A549 (cell line): ENCODE measurements at regions not wholly inside any gene's neighbourhood (a gene's known extent, or its start where the extent isn't known, plus 50 kb on each side); places are given as distances from the start of the nearest gene placed in this dataset.
A peak's percentile ranks its signal among the peaks of the same experiment; 100 is the strongest.

Experiments
- ATAC-seq, 2 experiments: fragments of 200-7000 bp in 1 of 2; fragments of >200 bp in 1 of 2; cut with Nextera tagmentation in 1 of 2; cut with Tn5 transposase in 1 of 2; 3 replicates each; pipeline versions ENCODE4 v1.8.0 to v1.9.1; 2018 to 2020; ENCODE audit warnings: mild to moderate bottlenecking in 1 of 2, moderate library complexity in 1 of 2
- CTCF ChIA-PET: fragments of 300-600 bp; sonication (Branson Sonifier 250); formaldehyde crosslinking; extraction: SDS; loops from one replicate; lab custom pipeline; 2021; ENCODE audit warnings: antibody characterized with exemption, inconsistent platforms; lab: Yijun Ruan, JAX
- POLR2A ChIA-PET: fragments of 350-600 bp; formaldehyde crosslinking; extraction: SDS; loops from one replicate; lab custom pipeline; 2021; ENCODE audit warnings: antibody characterized with exemption, inconsistent platforms; lab: Yijun Ruan, JAX
- DNase-seq, 2 experiments: peaks; one replicate each; pipeline versions ENCODE4 v3.0.0 to v3.0.0-alpha.2; 2011 to 2016; ENCODE audit warnings: low read depth in 1 of 2, low spot score in 1 of 2
- FAIRE-seq: peaks from 2 replicates; lab custom pipeline; 2011; peaks lifted over from hg19 to GRCh38; lab: Jason Lieb, UNC
- H3K27ac ChIP-seq, 2 experiments: fragments of >200 bp; sonication (Bioruptor Twin); formaldehyde crosslinking; 3 replicates each; pipeline ENCODE4 v1.5.1; 2016 to 2017
- H3K4me1 ChIP-seq: fragments of >200 bp; sonication (Bioruptor Twin); formaldehyde crosslinking; 3 replicates; pipeline ENCODE4 v1.6.1; 2016
- H3K4me2 ChIP-seq: fragments of >200 bp; sonication (Bioruptor Twin); formaldehyde crosslinking; 3 replicates; pipeline ENCODE4 v1.6.1; 2016
- H3K4me3 ChIP-seq: fragments of >200 bp; sonication (Bioruptor Twin); formaldehyde crosslinking; 3 replicates; pipeline ENCODE4 v1.5.1; 2016
- H3K9me3 ChIP-seq: fragments of >200 bp; sonication (Bioruptor Twin); formaldehyde crosslinking; 3 replicates; pipeline ENCODE4 v1.6.1; 2016
- BCL3 ChIP-seq: fragments of >200 bp; sonication (Bioruptor Twin); formaldehyde crosslinking; IDR thresholded peaks from 3 replicates; pipeline ENCODE4 v1.6.1; 2016
- CBX8 ChIP-seq: fragments of 200-600 bp; sonication (generic); IDR thresholded peaks from 2 replicates; pipeline ENCODE4 v1.6.1; 2016
- CEBPB ChIP-seq, 2 experiments: fragments of >200 bp in 1 of 2; sonication (Bioruptor Twin) in 1 of 2; formaldehyde crosslinking in 1 of 2; IDR thresholded peaks; 2 replicates each; pipeline ENCODE4 v1.6.1; 2012 to 2016
- CTCF ChIP-seq: fragments of >200 bp; sonication (Bioruptor Twin); formaldehyde crosslinking; IDR thresholded peaks from 3 replicates; pipeline ENCODE4 v1.5.1; 2016
- ELK1 ChIP-seq: fragments of 150-350 bp; IDR thresholded peaks from 2 replicates; pipeline ENCODE4 v1.6.1; 2014; ENCODE audit warnings: low read depth, mild to moderate bottlenecking, low read length
- EP300 ChIP-seq, 2 experiments: fragments of >200 bp; sonication (Bioruptor Twin); formaldehyde crosslinking; IDR thresholded peaks; 2 replicates in 1 of 2; 3 replicates in 1 of 2; pipeline ENCODE4 v1.6.1; 2016 to 2017
- FOSL2 ChIP-seq, 2 experiments: fragments of 450-650 bp in 1 of 2; fragments of >200 bp in 1 of 2; sonication (Bioruptor Twin) in 1 of 2; formaldehyde crosslinking; IDR thresholded peaks; 2 replicates each; pipeline versions ENCODE4 v1.5.0 to v1.6.1; 2016 to 2020; ENCODE audit warnings: mild to moderate bottlenecking in 1 of 2, moderate library complexity in 1 of 2
- FOXS1 ChIP-seq: fragments of 250-450 bp; sonication (Bioruptor Pico); IDR thresholded peaks from 2 replicates; pipeline ENCODE4 v1.5.0; 2020; ENCODE audit warnings: mild to moderate bottlenecking, moderate library complexity
- GATA3 ChIP-seq: IDR thresholded peaks from 2 replicates; pipeline ENCODE4 v1.6.1; 2012; ENCODE audit warnings: borderline replicate concordance
- HES2 ChIP-seq: fragments of >200 bp; sonication (Bioruptor Twin); formaldehyde crosslinking; IDR thresholded peaks from 2 replicates; pipeline ENCODE4 v1.6.1; 2016
- HOXB13 ChIP-seq: fragments of 250-450 bp; sonication (Bioruptor Pico); IDR thresholded peaks from 2 replicates; pipeline ENCODE4 v1.5.0; 2020; ENCODE audit warnings: low read depth, mild to moderate bottlenecking, moderate library complexity
- HOXB5 ChIP-seq: fragments of 250-450 bp; sonication (Bioruptor Pico); IDR thresholded peaks from 2 replicates; pipeline ENCODE4 v1.5.0; 2020; ENCODE audit warnings: mild to moderate bottlenecking, moderate library complexity
- JUN ChIP-seq, 2 experiments: fragments of >200 bp; sonication (Bioruptor Twin); formaldehyde crosslinking; IDR thresholded peaks; 2 replicates in 1 of 2; 3 replicates in 1 of 2; pipeline ENCODE4 v1.6.1; 2016 to 2017
- JUNB ChIP-seq: fragments of >200 bp; sonication (Bioruptor Twin); formaldehyde crosslinking; IDR thresholded peaks from 2 replicates; pipeline ENCODE4 v1.6.1; 2016
- KDM1A ChIP-seq: fragments of 200-600 bp; sonication (generic); IDR thresholded peaks from 2 replicates; pipeline ENCODE4 v1.6.1; 2016; ENCODE audit warnings: low read depth, mild to moderate bottlenecking
- MAFK ChIP-seq: fragments of 450-650 bp; IDR thresholded peaks from 2 replicates; pipeline ENCODE4 v1.6.1; 2014; ENCODE audit not compliant: partially characterized antibody
- MAX ChIP-seq: IDR thresholded peaks from 2 replicates; pipeline ENCODE4 v1.6.1; 2012
- MYC ChIP-seq: IDR thresholded peaks from 2 replicates; pipeline ENCODE4 v1.6.1; 2012; ENCODE audit warnings: mild to moderate bottlenecking, inconsistent platforms, low read length, improper control_type of control experiment, borderline replicate concordance
- NR3C1 ChIP-seq: fragments of >200 bp; sonication (Bioruptor Twin); formaldehyde crosslinking; IDR thresholded peaks from 3 replicates; pipeline ENCODE4 v1.6.1; 2017
- RAD21 ChIP-seq, 2 experiments: fragments of >200 bp in 1 of 2; sonication (Bioruptor Twin) in 1 of 2; formaldehyde crosslinking in 1 of 2; IDR thresholded peaks in 1 of 2; conservative IDR thresholded peaks in 1 of 2; 2 replicates in 1 of 2; 3 replicates in 1 of 2; pipeline ENCODE4 v1.6.1; 2012 to 2018; ENCODE audit warnings: inconsistent platforms in 1 of 2
- RCOR1 ChIP-seq: fragments of 150-350 bp; IDR thresholded peaks from 2 replicates; pipeline ENCODE4 v1.6.1; 2014; ENCODE audit warnings: antibody characterized with exemption, low read length, low read depth
- SMC3 ChIP-seq: fragments of >200 bp; sonication (Bioruptor Twin); formaldehyde crosslinking; IDR thresholded peaks from 3 replicates; pipeline ENCODE4 v1.6.1; 2018; ENCODE audit warnings: inconsistent platforms
- SREBF2 ChIP-seq: fragments of 450-650 bp; IDR thresholded peaks from 2 replicates; pipeline ENCODE4 v1.6.1; 2014; ENCODE audit warnings: mild to moderate bottlenecking, moderate library complexity
- USF2 ChIP-seq: fragments of 450-650 bp; IDR thresholded peaks from 2 replicates; pipeline ENCODE4 v1.6.1; 2014; ENCODE audit warnings: antibody characterized with exemption
- WGBS: methylation state at CpG from one replicate; pipeline ENCODE4 v1.1.6; 2017; ENCODE audit errors: missing lambda C conversion rate; 5-methylcytosine and 5-hydroxymethylcytosine counted together

- no peaks in the 10 kb centered on the region for H3K9me3 ChIP-seq
- POLR2A ChIA-PET, result interaction anchor here (1.2 to 1.5 kb wide), 2 partner anchors 11 to 186 kb away, joined by 4 to 10 read pairs; partner anchors contain the start of gene ATP2B1
- CTCF ChIA-PET, result interaction anchor here (0.7 kb wide), 1 partner anchor 355 kb away, joined by 3 read pairs; no protein-coding TSS in a partner anchor
- H3K4me3 ChIP-seq, result no peak overlapping the region
- peak overlapping the region; percentile 72 to 76 for H3K27ac ChIP-seq
- no peak for DNase-seq
- no peak for TF ChIP-seq SREBF2
- no peak for TF ChIP-seq HOXB5 (CRISPR knock-in tag)
- no peak for TF ChIP-seq MYC
- no peak for TF ChIP-seq SMC3
- no peak for TF ChIP-seq RAD21 (conservative IDR thresholded peaks at IDR 0.05 in 1 of 2, IDR thresholded peaks at IDR 0.05 in 1 of 2)
- TF ChIP-seq KDM1A, result no peak
- TF ChIP-seq CBX8, result no peak
- TF ChIP-seq MAFK, result no peak
- no peak for TF ChIP-seq USF2
- no peak for TF ChIP-seq ELK1
- TF ChIP-seq FOXS1, result no peak
- TF ChIP-seq HES2, result no peak
- no peak for TF ChIP-seq NR3C1
- no peak for TF ChIP-seq HOXB13 (CRISPR knock-in tag)
- TF ChIP-seq RCOR1, result no peak
- H3K4me1 ChIP-seq, result peaks cover 24% of the 10 kb centered on the region
- 81% methylated on average over 5 of the region's 5 CpGs for WGBS
- FAIRE-seq, result no peak
- H3K4me2 ChIP-seq, result peak overlapping the region; percentile 49
- ATAC-seq, result no peak
Measured at GRCh38 chr12:89895101-89895500, 186.5 kb upstream of the ATP2B1 start.

GRCh38 chr12:89893972-89894706, 185.5 kb upstream of the ATP2B1 start:
- ChIA-PET POLR2A (interaction anchor here (1.2 to 1.5 kb wide), 2 partner anchors 10 to 185 kb away, joined by 4 to 10 read pairs; partner anchors contain the start of gene ATP2B1), CTCF (interaction anchor here (0.7 kb wide), 1 partner anchor 356 kb away, joined by 3 read pairs; no protein-coding TSS in a partner anchor)
- peaks cover 24% of the 10 kb centered on the region for H3K4me1 ChIP-seq
- TF ChIP-seq CEBPB (IDR thresholded peaks at IDR 0.05) (peak; percentile 82 to 85), EP300 (IDR thresholded peaks at IDR 0.05) (peak; percentile 81 to 87; a peak in 3 of 5 replicates), SMC3 (peak; percentile 45; the same call in 1 of the 3 replicates), JUNB (peak; percentile 93), RAD21 (conservative IDR thresholded peaks at IDR 0.05 in 1 of 2, IDR thresholded peaks at IDR 0.05 in 1 of 2) (peak in 1 of 2 experiments; percentile 7; a peak in 1 of 5 replicates), HES2 (peak; percentile 84), MAFK (no peak), BCL3 (peak; percentile 44; the same call in 1 of the 3 replicates), CTCF (no peak), MAX (0 out of 2 replicates have a peak, but pooled peaks have one; percentile 39), FOSL2 (IDR thresholded peaks at IDR 0.05) (peak; percentile 84; the same call in 1 of the 2 replicates), FOSL2 (CRISPR knock-in tag; IDR thresholded peaks at IDR 0.05) (peak; percentile 80), NR3C1 (no peak), GATA3 (peak; percentile 73; the same call in 1 of the 2 replicates), JUN (IDR thresholded peaks at IDR 0.05) (peak; percentile 59 to 82; a peak in 3 of 5 replicates)
- no peaks in the 10 kb centered on the region for H3K9me3 ChIP-seq
- ATAC-seq (peak; percentile 88), FAIRE-seq (peak; percentile 85), DNase-seq (peak in 1 of 2 experiments; percentile 46)
- 58% methylated on average over 1 of the region's 1 CpG for WGBS
- H3K4me3 ChIP-seq, result no peak overlapping the region
- peak overlapping the region; percentile 72 to 76 for H3K27ac ChIP-seq
- H3K4me2 ChIP-seq, result peak overlapping the region; percentile 49
